Islet of Langerhans (tissue), 1 donor: ENCODE measurements at regions not wholly inside any gene's neighbourhood (a gene's known extent, or its start where the extent isn't known, plus 50 kb on each side); places are given as distances from the start of the nearest gene placed in this dataset.
"Not testable (repeated sequence)": the region's sequence is repeated elsewhere in the genome, so short reads cannot be mapped to it uniquely, and the experiment has no call there.

Source experiments
- FAIRE-seq: peaks from one replicate; lab custom pipeline; 2011; peaks lifted over from hg19 to GRCh38; lab: Jason Lieb, UNC

DNA sequence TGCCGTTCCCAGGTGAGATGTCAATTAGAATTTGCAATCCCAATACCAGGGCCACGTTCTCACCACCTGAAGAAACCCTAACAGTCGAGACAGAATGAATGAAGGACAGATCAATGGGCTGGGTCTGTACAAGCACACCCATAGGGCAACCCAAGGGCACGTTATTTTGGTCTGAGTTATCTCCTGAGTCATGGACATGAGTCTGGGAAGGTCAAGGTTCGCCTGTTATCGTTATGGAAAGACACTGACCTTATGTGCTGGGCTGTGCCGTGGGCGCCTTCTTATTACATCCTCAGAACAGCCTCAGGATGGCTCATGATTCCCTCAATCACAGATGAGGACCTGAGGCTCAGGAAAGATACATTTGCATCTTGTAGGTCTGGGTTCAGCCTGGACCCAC lies 175.0 kb upstream of the SULF2 start:
- FAIRE-seq = no peak

GRCh38 chr20:47957989-47958801 lies 172.9 kb upstream of the SULF2 start:
- FAIRE-seq = not testable (repeated sequence)

DNA sequence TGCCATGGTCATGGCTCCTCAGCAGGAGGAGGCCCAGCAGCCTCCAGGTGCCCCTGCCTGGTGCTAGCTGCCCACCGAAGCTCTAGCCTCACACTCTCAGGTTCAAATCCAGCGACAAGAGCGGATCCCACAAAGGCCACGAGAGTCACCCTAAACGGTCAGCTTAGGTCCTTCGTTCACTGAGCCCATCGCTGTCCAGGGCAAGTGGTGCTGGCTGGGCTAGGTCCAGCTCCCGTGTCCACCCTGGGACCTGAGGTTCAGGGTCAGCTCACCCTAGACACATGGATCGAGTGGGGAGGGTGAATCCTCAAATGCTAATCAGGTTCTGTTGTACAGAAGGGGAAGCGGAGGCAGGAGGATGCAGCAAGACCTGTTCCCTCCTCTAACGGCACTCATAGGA lies 171.9 kb upstream of the SULF2 start:
- no peak for FAIRE-seq

- FAIRE-seq = no peak
Observed at GRCh38 chr20:47956268-47956995, 171.2 kb upstream of the SULF2 start.

- FAIRE-seq = no peak
Observed at GRCh38 chr20:47953471-47953870, 168.2 kb upstream of the SULF2 start.

- FAIRE-seq = no peak
Observed at GRCh38 chr20:47952023-47952564, 166.8 kb upstream of the SULF2 start.

DNA sequence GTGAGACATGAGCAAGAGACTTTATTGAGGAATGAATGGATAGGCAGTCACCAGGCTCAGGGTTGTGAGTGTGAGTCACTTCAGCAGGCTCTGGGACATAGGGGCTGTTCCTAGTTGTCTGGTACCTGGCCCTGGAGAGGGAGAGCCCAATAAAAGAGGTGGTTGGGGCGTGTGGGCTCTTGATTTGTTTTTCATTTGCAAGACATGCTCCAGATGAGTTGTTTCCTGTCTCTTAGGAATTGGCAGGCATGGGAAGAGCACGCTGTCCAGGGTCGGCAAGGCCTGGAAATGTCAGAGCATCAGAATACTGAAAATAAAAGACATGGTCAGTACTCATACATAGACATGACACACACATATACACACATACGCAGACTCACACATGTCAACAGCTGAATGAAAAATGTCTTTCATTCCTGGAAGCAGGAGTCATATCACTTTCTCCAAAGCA lies 166.3 kb upstream of the SULF2 start:
- FAIRE-seq = no peak

- FAIRE-seq = no peak
Observed at GRCh38 chr20:47950913-47951283, 165.6 kb upstream of the SULF2 start.

- FAIRE-seq = no peak
Observed at GRCh38 chr20:47950124-47950912, 165.0 kb upstream of the SULF2 start.

- no peak for FAIRE-seq
Observed at GRCh38 chr20:47949230-47949629, 163.9 kb upstream of the SULF2 start.

DNA sequence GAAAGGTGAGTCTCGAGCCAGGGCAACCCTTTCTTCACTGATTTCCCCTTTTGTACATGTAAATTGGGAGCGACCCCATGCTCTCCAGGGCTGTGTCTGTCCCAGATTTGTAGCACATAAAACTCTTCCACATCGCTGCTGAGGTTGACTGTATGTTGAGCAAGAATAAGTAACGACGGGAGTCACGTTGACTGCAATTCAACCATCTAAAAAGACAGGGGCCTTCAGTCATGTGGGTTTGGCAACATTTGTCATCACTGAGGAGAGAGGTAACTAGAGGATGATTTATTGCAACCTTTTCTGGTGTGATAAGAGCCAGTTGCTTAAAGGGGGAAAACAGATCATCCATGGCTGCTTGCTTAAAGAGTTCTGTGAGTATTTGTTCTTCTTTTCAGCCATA lies 159.4 kb upstream of the SULF2 start:
- no peak for FAIRE-seq

GRCh38 chr20:47941869-47942268 lies 156.6 kb upstream of the SULF2 start:
- FAIRE-seq = no peak

DNA sequence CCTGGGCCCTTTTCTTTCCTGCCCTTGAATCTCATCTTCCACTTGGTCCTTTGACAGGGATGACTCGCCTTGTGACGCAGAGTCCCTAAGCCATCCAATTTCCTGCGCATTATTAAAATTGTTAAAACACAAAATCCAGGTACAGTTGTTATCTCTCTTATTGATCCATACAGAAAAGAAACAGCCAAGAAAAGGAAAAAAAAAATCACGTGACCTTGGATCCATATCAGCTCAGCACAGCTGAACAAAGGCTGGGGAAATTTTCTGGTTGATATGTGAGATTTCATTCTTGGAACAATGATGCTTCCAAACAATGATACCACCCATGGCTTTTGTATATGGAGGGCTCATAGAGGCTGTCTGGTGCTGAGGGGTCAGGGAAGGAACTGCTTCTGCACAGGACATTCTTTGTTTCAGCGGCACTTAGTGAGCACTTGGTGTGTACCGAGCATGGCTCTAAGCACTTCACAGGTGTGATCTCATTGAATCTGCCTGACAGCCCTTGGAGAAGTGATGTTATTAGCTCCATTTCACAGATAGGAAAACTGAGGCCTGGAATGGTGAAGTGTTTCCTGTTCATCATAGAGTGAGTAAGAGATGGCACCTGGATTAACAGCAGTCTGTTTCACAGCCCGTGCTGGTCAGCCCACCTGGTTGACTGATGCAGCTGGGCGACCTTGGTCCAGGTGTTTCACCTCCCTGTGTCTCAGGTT lies 155.0 kb upstream of the SULF2 start:
- no peak for FAIRE-seq

DNA sequence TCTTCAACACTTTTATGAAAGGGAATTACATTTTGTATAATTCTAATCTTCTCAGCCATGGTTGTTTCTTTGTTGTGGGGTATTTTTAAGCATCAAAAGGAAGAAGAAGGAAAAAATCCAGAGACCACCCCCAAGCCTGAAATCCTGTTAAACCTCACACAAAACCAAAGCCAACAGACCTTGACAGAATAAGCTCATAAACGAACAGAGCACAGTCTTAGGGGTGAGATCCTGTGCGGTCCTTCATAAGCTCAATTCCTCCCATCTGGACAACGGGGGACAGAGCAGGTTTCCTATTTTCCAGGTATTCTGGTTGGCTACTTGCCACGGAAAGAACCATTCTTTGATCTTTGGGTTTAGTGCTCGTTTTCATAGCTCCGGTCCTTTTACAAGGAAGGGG lies 151.3 kb upstream of the SULF2 start:
- no peak for FAIRE-seq

DNA sequence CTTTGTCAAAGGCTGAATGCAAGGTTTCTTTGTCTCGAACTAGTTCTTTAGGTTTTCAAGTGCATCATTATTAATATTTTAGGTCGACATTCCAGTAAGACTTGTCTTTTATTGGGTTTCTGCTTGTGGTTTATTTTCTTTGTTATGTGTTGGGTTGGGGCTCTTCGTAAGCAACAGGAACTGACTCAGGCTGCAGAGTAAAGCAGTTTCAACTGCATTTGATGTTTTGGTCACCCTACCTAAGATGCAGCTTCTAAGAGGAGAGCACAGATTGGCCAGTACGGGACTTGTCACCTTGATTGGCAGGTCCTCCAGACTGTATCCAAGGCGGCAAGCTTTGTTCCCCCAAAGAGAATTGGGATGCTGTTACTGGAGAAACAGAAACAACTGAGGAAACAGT lies 149.5 kb upstream of the SULF2 start:
- FAIRE-seq = no peak

DNA sequence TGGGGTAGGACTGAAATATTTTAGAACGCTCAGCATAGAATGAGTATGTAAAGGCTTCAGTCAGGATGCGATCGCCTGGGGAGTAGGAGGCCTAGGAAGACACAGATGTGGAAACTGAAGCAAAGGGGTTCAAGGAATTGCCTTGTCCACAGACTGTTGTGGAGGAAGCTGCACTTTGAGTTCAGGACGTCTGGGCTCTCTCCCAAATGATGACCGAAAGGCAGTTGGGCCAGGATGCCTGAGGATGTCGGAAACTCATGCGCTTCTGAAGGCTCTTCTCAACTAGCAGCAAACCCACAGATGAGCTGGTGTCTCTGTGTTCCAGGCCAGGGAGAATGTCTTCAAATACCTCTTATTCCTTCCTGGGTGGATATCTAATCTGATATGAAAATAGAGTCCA lies 146.2 kb upstream of the SULF2 start:
- no peak for FAIRE-seq

GRCh38 chr20:47931002-47931401 lies 145.7 kb upstream of the SULF2 start:
- no peak for FAIRE-seq

- no peak for FAIRE-seq
Observed at GRCh38 chr20:47929368-47930115, 144.3 kb upstream of the SULF2 start.

- no peak for FAIRE-seq
Observed at GRCh38 chr20:47927944-47928343, 142.7 kb upstream of the SULF2 start.

- FAIRE-seq = no peak
Observed at GRCh38 chr20:47927385-47927851, 142.1 kb upstream of the SULF2 start.

GRCh38 chr20:47926731-47927130 lies 141.4 kb upstream of the SULF2 start:
- FAIRE-seq = no peak
